ENCODE measurements at regions not wholly inside any gene's neighbourhood (a gene's known extent, or its start where the extent isn't known, plus 50 kb on each side); places are given as distances from the start of the nearest gene placed in this dataset.

DNA sequence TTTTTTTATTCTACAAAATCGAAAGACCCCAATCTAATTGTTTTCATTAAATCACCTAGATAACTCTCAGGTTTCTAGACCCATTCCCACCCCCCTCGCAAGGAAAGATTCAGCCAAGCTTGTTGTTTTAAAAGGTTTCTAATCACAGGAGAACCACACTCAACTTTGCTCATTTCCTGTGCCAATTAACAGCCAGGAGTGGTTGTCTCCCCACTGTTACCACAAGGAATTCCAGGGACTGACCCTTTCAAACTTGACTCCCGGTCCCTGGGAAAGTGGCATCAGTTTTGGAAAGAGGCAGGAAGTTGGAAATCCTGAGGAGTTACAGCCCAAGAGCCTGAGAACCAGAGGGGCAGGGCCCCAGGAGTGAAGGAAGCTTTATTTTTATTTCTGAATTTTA lies 561.3 kb upstream of the JAG1 start:
- no peaks in the 10 kb centered on the region for H3K27me3 ChIP-seq (ENCODE audit: control insufficient read depth, insufficient read depth)
- DNase-seq = no peak
- H3K27ac ChIP-seq (ENCODE audit: low read length) = no peak overlapping the region
- H3K9me3 ChIP-seq (ENCODE audit: control insufficient read depth, low read length) = no peaks in the 10 kb centered on the region
- H3K4me3 ChIP-seq (ENCODE audit: low read length) = no peak overlapping the region
- intact Hi-C loops (cut with DNase I) = no loop called here
- no peaks in the 10 kb centered on the region for H3K4me1 ChIP-seq (ENCODE audit: control insufficient read depth, insufficient read depth, low read length)
- ATAC-seq = peak; percentile 36 to 78
- 69% methylated on average over 3 of the region's 3 CpGs for WGBS

- DNase-seq = no peak
- Histone ChIP-seq H3K4me1 (ENCODE audit: control insufficient read depth, insufficient read depth, low read length) (no peaks in the 10 kb centered on the region), H3K27me3 (ENCODE audit: control insufficient read depth, insufficient read depth) (no peaks in the 10 kb centered on the region), H3K27ac (ENCODE audit: low read length) (no peak overlapping the region), H3K4me3 (ENCODE audit: low read length) (no peak overlapping the region), H3K9me3 (ENCODE audit: control insufficient read depth, low read length) (no peaks in the 10 kb centered on the region)
- no peak for ATAC-seq
- intact Hi-C loops (cut with DNase I) = no loop called here
- WGBS = 95% methylated on average over 2 of the region's 2 CpGs
Observed at GRCh38 chr20:11242320-11242719, 568.5 kb upstream of the JAG1 start.

- intact Hi-C loops (cut with DNase I) = no loop called here
- ATAC-seq (no peak), DNase-seq (no peak)
- Histone ChIP-seq H3K27me3 (ENCODE audit: control insufficient read depth, insufficient read depth) (no peaks in the 10 kb centered on the region), H3K4me3 (ENCODE audit: low read length) (no peak overlapping the region), H3K27ac (ENCODE audit: low read length) (no peak overlapping the region), H3K4me1 (ENCODE audit: control insufficient read depth, insufficient read depth, low read length) (peaks cover 2% of the 10 kb centered on the region), H3K9me3 (ENCODE audit: control insufficient read depth, low read length) (no peaks in the 10 kb centered on the region)
Observed at GRCh38 chr20:11245431-11245830, 571.6 kb upstream of the JAG1 start.

GRCh38 chr20:11246251-11246775 lies 572.5 kb upstream of the JAG1 start:
- no peaks in the 10 kb centered on the region for H3K9me3 ChIP-seq (ENCODE audit: control insufficient read depth, low read length)
- H3K4me3 ChIP-seq (ENCODE audit: low read length) = no peak overlapping the region
- intact Hi-C loops (cut with DNase I) = no loop called here
- peaks cover 2% of the 10 kb centered on the region for H3K4me1 ChIP-seq (ENCODE audit: control insufficient read depth, insufficient read depth, low read length)
- no peak overlapping the region for H3K27ac ChIP-seq (ENCODE audit: low read length)
- 79% methylated on average over 5 of the region's 5 CpGs for WGBS
- DNase-seq = no peak
- no peak for ATAC-seq
- H3K27me3 ChIP-seq (ENCODE audit: control insufficient read depth, insufficient read depth) = no peaks in the 10 kb centered on the region

DNA sequence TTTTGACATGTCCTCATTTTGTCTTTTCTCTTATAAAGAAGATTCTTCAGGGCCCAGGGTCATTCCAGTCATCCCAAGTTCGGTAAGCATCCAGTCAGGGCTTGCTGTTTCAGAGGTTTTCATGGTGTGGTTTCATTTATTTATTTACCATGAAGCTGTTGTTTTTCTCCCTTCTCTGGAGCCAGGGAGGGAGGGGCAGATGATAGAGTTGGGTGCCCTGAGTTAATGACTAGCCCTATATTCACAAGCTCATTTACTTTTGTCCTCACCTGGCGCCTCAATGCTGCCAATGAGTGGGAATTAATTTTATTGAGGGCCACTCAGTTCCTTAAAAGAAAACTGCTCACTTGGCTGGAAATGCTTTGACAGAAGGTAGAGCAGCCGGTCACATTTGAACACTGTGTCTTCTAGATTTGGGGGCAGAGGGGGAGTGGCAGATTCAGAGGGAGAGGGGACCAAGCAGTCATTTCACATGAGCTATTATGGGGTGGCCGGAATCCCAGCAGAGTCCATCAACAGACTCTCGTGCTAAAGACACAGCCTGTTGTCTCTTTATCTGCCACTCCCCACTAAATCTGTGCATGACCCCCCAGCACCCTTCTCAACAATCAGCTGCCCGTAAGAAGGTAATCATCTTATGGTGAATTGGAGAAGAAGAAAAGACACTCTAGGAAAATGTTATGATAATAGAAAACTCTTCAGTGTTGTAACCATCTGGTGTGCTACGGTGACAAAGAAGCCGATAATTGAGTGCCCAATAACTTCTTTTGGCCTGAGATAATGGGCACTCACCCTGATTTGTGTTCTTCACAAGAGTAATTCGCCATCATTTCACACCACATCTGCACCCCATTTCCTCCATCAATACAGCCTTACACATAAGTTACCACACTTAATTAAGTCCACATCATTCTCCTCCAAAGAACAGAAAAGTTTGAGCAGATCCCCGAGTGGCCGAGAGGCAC lies 573.5 kb upstream of the JAG1 start:
- H3K27me3 ChIP-seq (ENCODE audit: control insufficient read depth, insufficient read depth) = no peaks in the 10 kb centered on the region
- ATAC-seq = no peak
- intact Hi-C loops (cut with DNase I) = no loop called here
- no peak overlapping the region for H3K27ac ChIP-seq (ENCODE audit: low read length)
- DNase-seq = no peak
- 93% methylated on average over 11 of the region's 11 CpGs for WGBS
- H3K4me1 ChIP-seq (ENCODE audit: control insufficient read depth, insufficient read depth, low read length) = peaks cover 2% of the 10 kb centered on the region
- no peaks in the 10 kb centered on the region for H3K9me3 ChIP-seq (ENCODE audit: control insufficient read depth, low read length)
- H3K4me3 ChIP-seq (ENCODE audit: low read length) = no peak overlapping the region

DNA sequence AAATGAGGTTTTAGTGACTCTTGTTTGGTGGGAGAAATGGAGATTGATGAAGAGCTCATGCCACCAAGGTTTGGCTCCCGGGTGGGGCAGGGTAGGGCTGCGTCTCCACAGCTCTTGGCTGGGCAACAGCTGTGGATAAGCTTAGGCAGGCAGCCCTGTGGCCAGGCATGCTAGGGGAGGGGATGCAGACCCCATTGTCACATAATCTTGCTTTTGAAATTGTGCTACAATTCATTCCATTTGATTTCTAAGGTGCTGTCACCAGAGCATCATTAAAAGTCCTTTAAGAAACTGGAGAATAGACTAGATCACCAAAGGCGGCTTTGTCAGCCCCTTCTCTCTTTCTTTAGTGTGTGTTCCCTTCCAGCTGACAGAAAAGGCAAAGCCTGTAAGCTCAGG lies 574.2 kb upstream of the JAG1 start:
- Histone ChIP-seq H3K27ac (ENCODE audit: low read length) (no peak overlapping the region), H3K9me3 (ENCODE audit: control insufficient read depth, low read length) (no peaks in the 10 kb centered on the region), H3K4me3 (ENCODE audit: low read length) (no peak overlapping the region), H3K4me1 (ENCODE audit: control insufficient read depth, insufficient read depth, low read length) (peaks cover 2% of the 10 kb centered on the region), H3K27me3 (ENCODE audit: control insufficient read depth, insufficient read depth) (no peaks in the 10 kb centered on the region)
- 87% methylated on average over 3 of the region's 3 CpGs for WGBS
- DNase-seq (no peak), ATAC-seq (no peak)
- intact Hi-C loops (cut with DNase I) = no loop called here

GRCh38 chr20:11248687-11249638 lies 575.2 kb upstream of the JAG1 start:
- DNase-seq (no peak), ATAC-seq (no peak)
- intact Hi-C loops (cut with DNase I) = no loop called here
- no peaks in the 10 kb centered on the region for H3K9me3 ChIP-seq (ENCODE audit: control insufficient read depth, low read length)
- H3K4me3 ChIP-seq (ENCODE audit: low read length) = no peak overlapping the region
- 28% methylated on average over 9 of the region's 9 CpGs for WGBS
- no peak overlapping the region for H3K27ac ChIP-seq (ENCODE audit: low read length)
- peaks cover 2% of the 10 kb centered on the region for H3K4me1 ChIP-seq (ENCODE audit: control insufficient read depth, insufficient read depth, low read length)
- no peaks in the 10 kb centered on the region for H3K27me3 ChIP-seq (ENCODE audit: control insufficient read depth, insufficient read depth)

DNA sequence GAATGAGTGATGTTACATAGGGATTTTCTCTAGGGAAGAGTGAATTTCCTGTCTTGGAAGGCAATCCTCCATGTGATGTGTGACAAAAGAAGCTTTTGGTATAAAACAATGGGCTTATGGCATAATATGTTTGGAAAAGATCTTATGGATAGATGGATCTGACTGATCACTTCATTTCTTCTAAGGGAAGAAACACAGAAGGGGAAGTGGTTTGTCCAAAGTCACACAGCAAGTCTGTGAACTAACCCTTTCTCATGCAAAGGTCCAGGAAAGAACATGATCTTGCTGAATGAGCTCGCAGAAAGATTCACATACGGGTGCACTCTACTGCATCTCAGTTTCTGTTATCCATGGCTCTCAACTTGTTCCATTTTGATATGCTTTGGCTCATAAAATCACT lies 575.9 kb upstream of the JAG1 start:
- Histone ChIP-seq H3K4me1 (ENCODE audit: control insufficient read depth, insufficient read depth, low read length) (peaks cover 2% of the 10 kb centered on the region), H3K4me3 (ENCODE audit: low read length) (no peak overlapping the region), H3K27ac (ENCODE audit: low read length) (no peak overlapping the region), H3K9me3 (ENCODE audit: control insufficient read depth, low read length) (no peaks in the 10 kb centered on the region), H3K27me3 (ENCODE audit: control insufficient read depth, insufficient read depth) (no peaks in the 10 kb centered on the region)
- intact Hi-C loops (cut with DNase I) = no loop called here
- DNase-seq = no peak
- ATAC-seq = no peak
- WGBS = 76% methylated on average over 2 of the region's 2 CpGs

- Histone ChIP-seq H3K27ac (ENCODE audit: low read length) (no peak overlapping the region), H3K9me3 (ENCODE audit: control insufficient read depth, low read length) (no peaks in the 10 kb centered on the region), H3K4me3 (ENCODE audit: low read length) (no peak overlapping the region), H3K27me3 (ENCODE audit: control insufficient read depth, insufficient read depth) (no peaks in the 10 kb centered on the region), H3K4me1 (ENCODE audit: control insufficient read depth, insufficient read depth, low read length) (peaks cover 2% of the 10 kb centered on the region)
- no peak for ATAC-seq
- intact Hi-C loops (cut with DNase I) = no loop called here
- DNase-seq = no peak
- WGBS = 99% methylated on average over 1 of the region's 1 CpG
Observed at GRCh38 chr20:11252447-11252846, 578.6 kb upstream of the JAG1 start.

DNA sequence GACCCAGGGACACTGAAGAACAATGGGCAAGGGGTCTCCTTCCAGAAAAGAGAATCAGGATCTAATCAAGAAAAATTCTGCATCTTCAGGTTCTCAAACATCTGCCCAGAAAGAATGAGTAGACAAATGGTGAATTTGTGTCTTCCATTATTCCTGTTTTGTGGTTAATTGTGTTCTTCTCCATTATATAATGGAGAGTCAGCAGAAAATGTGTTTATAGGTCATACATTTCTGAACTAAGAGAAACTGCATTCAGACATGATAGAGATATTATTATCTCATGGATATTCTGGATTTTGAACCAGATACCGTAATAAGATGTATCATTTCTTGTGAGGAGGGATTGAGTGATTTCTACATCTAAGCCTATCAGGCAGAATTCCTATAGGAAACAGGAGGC lies 581.7 kb upstream of the JAG1 start:
- no peaks in the 10 kb centered on the region for H3K4me1 ChIP-seq (ENCODE audit: control insufficient read depth, insufficient read depth, low read length)
- DNase-seq (no peak), ATAC-seq (no peak)
- no peaks in the 10 kb centered on the region for H3K9me3 ChIP-seq (ENCODE audit: control insufficient read depth, low read length)
- intact Hi-C loops (cut with DNase I) = no loop called here
- H3K27ac ChIP-seq (ENCODE audit: low read length) = no peak overlapping the region
- 97% methylated on average over 1 of the region's 1 CpG for WGBS
- H3K27me3 ChIP-seq (ENCODE audit: control insufficient read depth, insufficient read depth) = no peaks in the 10 kb centered on the region
- no peak overlapping the region for H3K4me3 ChIP-seq (ENCODE audit: low read length)

- no peak overlapping the region for H3K27ac ChIP-seq (ENCODE audit: low read length)
- no peak for DNase-seq
- intact Hi-C loops (cut with DNase I) = no loop called here
- no peak overlapping the region for H3K4me3 ChIP-seq (ENCODE audit: low read length)
- no peaks in the 10 kb centered on the region for H3K27me3 ChIP-seq (ENCODE audit: control insufficient read depth, insufficient read depth)
- H3K9me3 ChIP-seq (ENCODE audit: control insufficient read depth, low read length) = no peaks in the 10 kb centered on the region
- no peak for ATAC-seq
- no peaks in the 10 kb centered on the region for H3K4me1 ChIP-seq (ENCODE audit: control insufficient read depth, insufficient read depth, low read length)
Observed at GRCh38 chr20:11255860-11256259, 582.1 kb upstream of the JAG1 start.

Data from right cardiac atrium (tissue), 5 donors.